ENCODE measurements at regions not wholly inside any gene's neighbourhood (a gene's known extent, or its start where the extent isn't known, plus 50 kb on each side); places are given as distances from the start of the nearest gene placed in this dataset.

DNA sequence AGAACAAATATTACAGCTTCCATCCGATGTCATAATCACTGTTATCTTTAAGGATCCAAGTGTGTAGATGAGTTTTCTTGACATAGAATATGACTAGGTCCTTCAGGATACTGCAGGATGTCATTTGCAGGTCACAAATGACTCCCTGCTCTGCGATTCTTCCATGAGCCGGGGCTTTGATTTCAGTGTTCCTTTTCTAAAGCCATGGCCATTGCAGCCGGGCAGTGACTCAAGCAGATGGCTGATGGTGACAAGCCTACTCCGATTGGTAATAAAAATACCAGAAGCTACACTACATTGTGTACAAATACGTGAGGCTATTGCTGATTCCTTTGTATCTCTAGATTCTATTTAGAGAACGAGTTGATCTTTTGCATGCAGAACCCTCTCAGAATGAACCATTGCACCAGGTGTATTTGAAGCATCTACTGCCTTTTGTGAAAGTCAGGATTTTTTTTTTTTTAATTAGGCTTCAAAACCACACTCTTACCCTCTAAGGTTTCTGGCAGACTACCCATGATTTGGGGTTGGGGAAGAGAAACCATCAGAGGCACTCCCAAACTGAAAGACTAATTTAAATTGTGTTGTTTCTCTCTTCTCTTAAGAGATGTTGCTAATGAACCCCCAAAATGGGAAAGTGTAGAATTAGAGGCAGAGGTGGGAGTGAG is 271.0 kb upstream of the ADRA1B start:
- POLR2A ChIA-PET, result interaction anchor here (1.5 kb wide), 1 partner anchor 10 kb away, joined by 3 read pairs; no protein-coding TSS in a partner anchor
- SMC1A ChIA-PET (ENCODE audit: uncharacterized antibody, unreplicated experiment), result no interaction called here
- Histone ChIP-seq H3K4me1 (ENCODE audit: control insufficient read depth, insufficient read depth, low read length) (no peaks in the 10 kb centered on the region), H3K4me2 (ENCODE audit: control insufficient read depth, insufficient read depth) (no peak overlapping the region), H3K36me3 (ENCODE audit: control insufficient read depth in 2 of 2, insufficient read depth in 2 of 2, low read length in 1 of 2) (no peaks in the 10 kb centered on the region), H2AFZ (ENCODE audit: control insufficient read depth, low read depth, low read length) (no peak overlapping the region), H3K9ac (ENCODE audit: control insufficient read depth, insufficient read depth, low read length) (no peak overlapping the region), H3K9me3 (replicated peaks; ENCODE audit: control insufficient read depth, insufficient read depth, low read length) (no peaks in the 10 kb centered on the region; the same call in 2 of the 3 replicates), H3K27me3 (replicated peaks in 1 of 2; ENCODE audit: control insufficient read depth in 2 of 2, insufficient read depth in 2 of 2, low read length in 1 of 2) (no peaks in the 10 kb centered on the region; a peak in 1 of 4 replicates), H4K20me1 (ENCODE audit: control insufficient read depth, insufficient read depth) (no peaks in the 10 kb centered on the region), H3K79me2 (ENCODE audit: control insufficient read depth, insufficient read depth, low read length) (no peaks in the 10 kb centered on the region), H3K27ac (ENCODE audit: control insufficient read depth, insufficient read depth) (no peak overlapping the region), H3K4me3 (no peak overlapping the region)
- WGBS (ENCODE audit: insufficient coverage, insufficient replicate concordance, low lambda C conversion rate, missing lambda C conversion rate), result 34% methylated on average over 7 of the region's 7 CpGs
- BruUV-seq (replicated peaks), result no TSS peak
- CTCF ChIA-PET, result no interaction called here
- ATAC-seq, result peak; percentile 58
- no peak for FAIRE-seq
- no peak for DNase-seq (ENCODE audit: low read depth, low spot score)
- in situ Hi-C loops (cut with MboI), result no loop called here
- TF ChIP-seq FOS (IDR thresholded peaks at IDR 0.05; ENCODE audit: borderline replicate concordance, extremely low read depth, insufficient read length) (no peak), EP300 (IDR thresholded peaks at IDR 0.05; ENCODE audit: borderline replicate concordance in 1 of 2, control insufficient read depth in 1 of 2, low read depth in 2 of 2, low read length in 2 of 2) (no peak), RUNX3 (IDR thresholded peaks at IDR 0.05; ENCODE audit: low read length) (no peak)
- RAD21 ChIA-PET (ENCODE audit: unreplicated experiment), result no interaction called here
- intact Hi-C loops (cut with micrococcal nuclease; ENCODE audit: unreplicated experiment), result no loop called here

DNA sequence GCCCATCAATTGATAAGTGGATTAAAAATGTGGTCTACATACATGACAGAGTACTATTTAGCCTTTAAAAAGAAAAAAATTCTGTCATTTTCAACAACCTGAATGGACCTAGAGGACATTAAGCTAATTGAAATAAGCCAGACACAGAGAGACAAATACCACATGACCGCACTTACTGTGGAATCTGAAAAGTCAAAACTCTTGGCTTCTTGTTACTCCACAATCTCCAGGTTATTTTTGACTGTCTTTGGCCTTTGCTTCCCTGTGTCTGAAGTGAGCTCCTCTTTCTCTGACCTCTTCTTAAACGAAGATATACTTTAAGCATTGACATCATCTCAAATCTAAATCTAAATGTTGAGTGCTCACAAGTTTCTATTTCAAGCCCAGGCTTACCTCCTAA is 265.5 kb upstream of the ADRA1B start:
- Histone ChIP-seq H4K20me1 (ENCODE audit: control insufficient read depth, insufficient read depth) (no peaks in the 10 kb centered on the region), H3K36me3 (ENCODE audit: control insufficient read depth in 2 of 2, insufficient read depth in 2 of 2, low read length in 1 of 2) (no peaks in the 10 kb centered on the region), H2AFZ (ENCODE audit: control insufficient read depth, low read depth, low read length) (no peak overlapping the region), H3K4me3 (no peak overlapping the region), H3K27me3 (replicated peaks in 1 of 2; ENCODE audit: control insufficient read depth in 2 of 2, insufficient read depth in 2 of 2, low read length in 1 of 2) (no peaks in the 10 kb centered on the region), H3K79me2 (ENCODE audit: control insufficient read depth, insufficient read depth, low read length) (no peaks in the 10 kb centered on the region), H3K9ac (ENCODE audit: control insufficient read depth, insufficient read depth, low read length) (no peak overlapping the region), H3K4me1 (ENCODE audit: control insufficient read depth, insufficient read depth, low read length) (no peaks in the 10 kb centered on the region), H3K9me3 (replicated peaks; ENCODE audit: control insufficient read depth, insufficient read depth, low read length) (no peaks in the 10 kb centered on the region), H3K4me2 (ENCODE audit: control insufficient read depth, insufficient read depth) (no peak overlapping the region), H3K27ac (ENCODE audit: control insufficient read depth, insufficient read depth) (no peak overlapping the region)
- ATAC-seq, result no peak
- ChIA-PET RAD21 (ENCODE audit: unreplicated experiment) (no interaction called here), POLR2A (no interaction called here), CTCF (interaction anchor here (1.2 kb wide), 1 partner anchor 193 kb away, joined by 3 read pairs; no protein-coding TSS in a partner anchor), SMC1A (ENCODE audit: uncharacterized antibody, unreplicated experiment) (interaction anchor here (1.3 kb wide), 1 partner anchor 319 kb away, joined by 3 read pairs; no protein-coding TSS in a partner anchor)
- FAIRE-seq, result no peak
- intact Hi-C loops (cut with micrococcal nuclease; ENCODE audit: unreplicated experiment), result no loop called here
- BruUV-seq (replicated peaks), result no TSS peak
- in situ Hi-C loops (cut with MboI), result no loop called here
- TF ChIP-seq EED (IDR thresholded peaks at IDR 0.05; ENCODE audit: low read depth), result no peak
- TF ChIP-seq SP1 (IDR thresholded peaks at IDR 0.05; ENCODE audit: low read depth, low read length), result no peak
- TF ChIP-seq CREB1 (IDR thresholded peaks at IDR 0.05; ENCODE audit: low read depth), result no peak
- no peak for TF ChIP-seq SIX5 (IDR thresholded peaks at IDR 0.05; ENCODE audit: low read depth, low read length, severe bottlenecking)
- WGBS (ENCODE audit: insufficient coverage, insufficient replicate concordance, low lambda C conversion rate, missing lambda C conversion rate), result 51% methylated on average over 2 of the region's 2 CpGs
- DNase-seq (ENCODE audit: low read depth, low spot score), result no peak

All from GM12878 (cell line).